ENCODE measurements at regions not wholly inside any gene's neighbourhood (a gene's known extent, or its start where the extent isn't known, plus 50 kb on each side); places are given as distances from the start of the nearest gene placed in this dataset.

- TF ChIP-seq EZH2 (IDR thresholded peaks at IDR 0.05; ENCODE audit: borderline replicate concordance, low read depth, low read length, severe bottlenecking) = no peak
- TF ChIP-seq FOS (IDR thresholded peaks at IDR 0.05; ENCODE audit: borderline replicate concordance, insufficient read depth, low read length) = no peak
- TF ChIP-seq POLR2A (IDR thresholded peaks at IDR 0.05; ENCODE audit: low read depth, low read length) = no peak
These were observed 1507.2 kb upstream of the PIK3C3 start for GRCh38 chr18:40447820-40448219.

Data from endothelial cell of umbilical vein (primary cell).